ENCODE measurements at regions not wholly inside any gene's neighbourhood (a gene's known extent, or its start where the extent isn't known, plus 50 kb on each side); places are given as distances from the start of the nearest gene placed in this dataset.

GRCh38 chr13:50670272-50670671, 173.2 kb downstream of the DLEU7 start:
- TF ChIP-seq EZH2 (IDR thresholded peaks at IDR 0.05; ENCODE audit: low read depth) (no peak), CTCF (conservative IDR thresholded peaks at IDR 0.05) (no peak)

Data from PC-9 (cell line).